NCI-H446 treated with DMSO at 0.1 percent for 48 hours (cell line): ENCODE measurements at regions not wholly inside any gene's neighbourhood (a gene's known extent, or its start where the extent isn't known, plus 50 kb on each side); places are given as distances from the start of the nearest gene placed in this dataset.
"Not testable (repeated sequence)": the region's sequence is repeated elsewhere in the genome, so short reads cannot be mapped to it uniquely, and the experiment has no call there.

Experiments used
- DNase-seq: peaks from one replicate; lab custom pipeline; 2025; lab: John Stamatoyannopoulos, UW

- DNase-seq, result no peak
Observed at GRCh38 chr2:35938838-35939237, 416.7 kb upstream of the CRIM1 start.

GRCh38 chr2:35933031-35933430 is 422.5 kb upstream of the CRIM1 start:
- DNase-seq, result no peak

- no peak for DNase-seq
Observed at GRCh38 chr2:35932276-35932963, 423.2 kb upstream of the CRIM1 start.

GRCh38 chr2:35931626-35932025 is 424.0 kb upstream of the CRIM1 start:
- DNase-seq, result no peak

DNA sequence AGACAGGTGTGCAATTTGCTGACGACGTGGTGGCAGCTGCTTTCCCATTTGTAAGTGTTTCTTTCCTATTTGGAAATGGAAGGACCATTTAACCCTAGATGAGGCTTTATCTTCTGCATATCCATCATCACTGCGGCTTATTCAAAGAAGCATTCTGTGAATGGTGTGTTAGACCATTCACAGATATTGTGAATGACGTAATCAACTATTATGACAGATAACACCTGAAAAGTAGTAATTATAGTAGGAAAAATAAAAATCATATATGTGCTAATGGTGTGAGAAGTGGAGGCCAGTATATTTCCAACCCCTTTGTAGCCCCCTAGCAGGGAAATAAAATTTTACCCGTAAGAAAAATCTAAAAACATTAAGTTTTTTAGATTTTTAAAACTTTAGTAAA is 424.5 kb upstream of the CRIM1 start:
- no peak for DNase-seq

GRCh38 chr2:35929551-35929950 is 426.0 kb upstream of the CRIM1 start:
- DNase-seq, result no peak

GRCh38 chr2:35920061-35920460 is 435.5 kb upstream of the CRIM1 start:
- no peak for DNase-seq

GRCh38 chr2:35915261-35915660 is 440.3 kb upstream of the CRIM1 start:
- DNase-seq, result no peak

DNA sequence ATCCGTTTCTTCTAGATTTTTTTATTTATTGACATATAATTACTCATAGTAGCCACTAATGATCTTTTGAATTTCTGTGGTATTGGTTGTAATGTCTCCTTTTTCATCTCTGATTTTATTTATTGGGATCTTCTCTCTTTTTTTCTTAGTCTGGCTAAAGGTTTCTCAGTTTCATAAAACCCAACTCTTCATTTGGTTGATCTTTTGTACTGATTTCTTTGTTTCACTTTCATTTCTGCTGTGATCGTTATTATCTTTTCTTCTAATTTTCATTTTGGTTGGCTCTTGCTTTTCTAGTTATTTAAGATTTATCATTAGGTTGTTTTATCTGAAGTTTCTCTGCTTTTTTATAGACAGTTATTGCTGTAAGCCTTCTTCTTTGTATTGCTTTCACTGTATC is 463.6 kb upstream of the CRIM1 start:
- no peak for DNase-seq

GRCh38 chr2:35891528-35891927 is 464.1 kb upstream of the CRIM1 start:
- no peak for DNase-seq

- no peak for DNase-seq
Observed at GRCh38 chr2:35887146-35887545, 468.4 kb upstream of the CRIM1 start.

DNA sequence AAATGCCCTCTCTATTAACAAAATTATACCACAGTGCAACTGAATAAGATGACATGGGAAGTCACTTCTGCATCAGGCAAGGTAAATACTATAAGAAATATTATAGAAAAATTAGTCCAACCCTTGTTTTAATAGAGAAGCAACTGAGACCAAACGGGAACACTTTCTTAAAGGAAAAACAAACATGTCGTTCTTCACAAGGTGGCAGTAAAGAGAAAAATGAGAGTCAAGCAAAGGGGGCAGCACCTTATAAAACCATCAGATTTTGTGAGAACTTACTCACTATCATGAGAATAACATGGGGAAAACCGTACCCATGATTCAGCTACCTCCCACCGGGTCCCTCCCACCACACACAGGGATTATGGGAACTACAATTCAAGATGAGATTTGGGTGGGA is 481.7 kb upstream of the CRIM1 start:
- no peak for DNase-seq

GRCh38 chr2:35871672-35872071 is 483.9 kb upstream of the CRIM1 start:
- no peak for DNase-seq

DNA sequence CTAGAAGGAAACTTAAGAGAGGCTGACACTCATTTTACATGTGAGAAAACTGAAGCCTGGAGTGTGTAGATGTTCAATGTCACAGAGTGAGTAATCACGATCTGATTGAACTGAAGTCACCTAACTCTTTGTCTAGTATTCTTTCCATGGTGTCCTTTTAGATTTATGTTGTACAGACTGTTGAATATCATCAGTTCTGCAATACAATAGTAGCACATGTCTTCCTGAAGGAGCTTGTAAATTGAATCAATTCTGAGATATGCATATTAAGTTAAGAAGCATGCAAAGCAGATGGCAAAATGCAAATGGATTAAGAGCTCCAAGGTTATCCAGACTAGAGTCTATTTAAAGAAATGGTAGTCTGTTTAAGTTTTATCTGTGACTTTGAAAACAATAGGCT is 484.9 kb upstream of the CRIM1 start:
- DNase-seq, result no peak

GRCh38 chr2:35864141-35864540 is 491.4 kb upstream of the CRIM1 start:
- no peak for DNase-seq

- no peak for DNase-seq
Observed at GRCh38 chr2:35858216-35858615, 497.4 kb upstream of the CRIM1 start.

- no peak for DNase-seq
Observed at GRCh38 chr2:35857498-35857897, 498.1 kb upstream of the CRIM1 start.

DNA sequence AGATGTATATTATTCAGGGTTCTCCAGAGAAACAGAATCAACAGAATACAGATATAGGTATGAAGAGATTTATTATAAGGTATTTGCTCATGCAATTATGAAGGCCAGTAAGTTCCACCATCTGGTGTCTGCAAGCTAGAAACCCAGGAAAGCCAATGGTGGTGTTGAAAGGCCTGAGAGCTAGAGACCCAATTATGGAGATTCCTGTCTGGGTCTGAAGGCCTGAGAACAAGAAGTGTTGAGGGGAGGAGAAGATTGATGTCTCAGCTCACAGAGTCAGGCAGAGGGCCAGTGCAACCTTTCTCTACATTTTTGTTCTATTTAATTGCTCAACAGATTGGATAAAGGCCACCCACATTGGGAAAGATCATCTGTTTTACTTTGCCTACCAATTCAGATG is 524.2 kb upstream of the CRIM1 start:
- no peak for DNase-seq

DNA sequence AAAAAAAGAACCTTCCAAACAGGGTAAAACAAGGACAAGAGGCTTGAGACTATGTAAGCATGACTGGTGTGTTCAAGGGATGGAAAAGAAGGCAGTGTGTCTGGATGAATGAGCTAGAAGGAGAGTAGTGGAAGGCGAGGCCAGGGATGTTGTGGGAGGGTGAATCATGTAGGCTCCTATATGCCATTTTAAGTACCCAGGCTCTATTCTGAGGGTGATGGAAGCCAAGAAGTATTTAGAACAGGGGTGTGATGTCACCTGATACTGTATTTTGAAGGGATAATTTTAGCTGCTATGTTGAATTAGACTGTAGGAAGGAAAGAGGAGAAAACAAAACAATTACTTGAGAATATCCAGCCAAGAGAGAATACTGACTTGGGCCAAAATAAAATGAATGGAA is 524.7 kb upstream of the CRIM1 start:
- no peak for DNase-seq

DNA sequence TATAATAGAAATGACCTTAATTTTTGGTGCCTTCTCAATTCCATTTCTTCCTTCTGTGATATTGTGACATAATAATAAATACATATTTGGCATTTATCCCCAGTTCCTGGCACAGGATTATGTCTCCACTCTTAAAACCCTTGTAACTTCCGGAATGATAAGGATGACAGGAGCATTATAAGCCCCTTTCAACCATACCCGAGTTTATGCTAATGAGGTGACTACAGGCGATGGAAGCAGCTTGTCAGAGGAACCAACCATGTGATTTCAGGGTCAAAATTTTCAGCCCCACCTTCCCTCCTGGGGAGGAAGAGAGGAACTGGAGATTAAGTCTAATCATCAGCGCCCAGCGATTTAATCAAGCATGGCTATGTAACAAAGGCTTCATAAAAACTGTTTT is 528.5 kb upstream of the CRIM1 start:
- no peak for DNase-seq

- DNase-seq, result no peak
Observed at GRCh38 chr2:35822716-35823115, 532.9 kb upstream of the CRIM1 start.

DNA sequence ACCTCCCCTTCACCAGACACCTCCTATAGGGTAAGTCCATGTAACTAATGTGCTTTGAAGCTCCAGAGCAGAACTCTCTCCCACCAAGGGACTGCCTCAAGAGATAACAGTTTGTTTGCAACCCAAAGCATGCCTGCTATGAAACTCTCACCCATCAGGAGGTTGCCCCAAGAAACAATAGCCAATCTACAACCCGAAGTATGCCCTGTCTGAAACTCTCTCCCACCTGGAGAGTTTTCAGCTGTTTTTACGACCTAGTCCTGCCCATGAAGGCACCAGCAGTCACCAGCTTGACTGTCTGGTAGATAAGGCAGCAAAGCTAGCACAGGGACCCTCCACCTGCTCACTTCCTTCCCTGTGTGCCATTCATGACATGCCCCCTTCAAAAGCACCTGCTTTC is 533.9 kb upstream of the CRIM1 start:
- DNase-seq, result no peak

DNA sequence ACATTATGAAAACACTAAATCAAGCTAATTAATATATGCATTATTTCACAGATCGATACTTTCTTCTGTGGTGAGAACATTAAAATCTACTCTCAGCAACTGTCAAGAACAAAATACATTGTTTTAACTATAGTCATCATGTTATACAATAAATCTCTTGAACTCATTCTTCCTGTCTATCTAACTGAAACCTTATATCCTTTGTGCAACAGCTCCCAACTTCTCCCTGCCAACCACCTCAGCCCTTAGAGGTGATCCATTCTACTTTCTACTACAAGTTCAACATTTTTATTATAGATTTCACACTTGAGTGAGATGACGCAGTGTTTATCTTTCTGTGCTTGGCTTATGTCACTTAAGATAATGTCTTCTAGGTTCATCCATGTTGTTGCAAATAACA is 535.2 kb upstream of the CRIM1 start:
- DNase-seq, result no peak

GRCh38 chr2:35819033-35819432 is 536.5 kb upstream of the CRIM1 start:
- DNase-seq, result no peak

GRCh38 chr2:35818359-35818758 is 537.2 kb upstream of the CRIM1 start:
- DNase-seq, result not testable (repeated sequence)
